SH-SY5Y (cell line): ENCODE measurements at regions not wholly inside any gene's neighbourhood (a gene's known extent, or its start where the extent isn't known, plus 50 kb on each side); places are given as distances from the start of the nearest gene placed in this dataset.

Source experiments
- GATA2 ChIP-seq: IDR thresholded peaks from 2 replicates; pipeline ENCODE4 v1.6.1; 2011; ENCODE audit warnings: mild to moderate bottlenecking, low read depth, low read length
- GATA3 ChIP-seq: IDR thresholded peaks from 2 replicates; pipeline ENCODE4 v1.6.1; 2011; ENCODE audit warnings: low read depth, mild to moderate bottlenecking, low read length, moderate library complexity

DNA sequence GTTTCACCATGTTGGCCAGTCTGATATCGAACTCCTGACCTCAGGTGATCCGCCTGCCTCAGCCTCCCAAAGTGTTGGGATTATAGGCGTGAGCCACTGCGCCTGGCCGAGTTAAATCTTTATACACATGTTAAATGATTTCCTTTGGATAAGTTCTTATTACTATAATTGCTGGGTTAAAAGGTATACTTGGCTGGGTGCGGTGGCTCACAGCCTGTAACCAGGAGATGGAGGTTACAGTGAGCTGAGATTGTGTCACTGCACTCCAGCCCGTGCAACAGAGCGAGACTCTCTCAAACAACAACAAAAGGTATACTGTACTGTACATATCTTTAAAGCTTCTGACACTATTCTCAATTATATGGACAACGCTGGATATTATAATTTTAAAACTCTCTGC lies 53.2 kb upstream of the CDK13 start:
- no peak for TF ChIP-seq GATA2
- no peak for TF ChIP-seq GATA3
